GM18498 (cell line): ENCODE measurements at regions not wholly inside any gene's neighbourhood (a gene's known extent, or its start where the extent isn't known, plus 50 kb on each side); places are given as distances from the start of the nearest gene placed in this dataset.
"Not testable (repeated sequence)": the region's sequence is repeated elsewhere in the genome, so short reads cannot be mapped to it uniquely, and the experiment has no call there.

ENCODE experiments used
- ATAC-seq: cut with Tn5 transposase; IDR thresholded peaks from one replicate; pipeline ENCODE4 v1.9.1; 2021; ENCODE audit warnings: mild to moderate bottlenecking, moderate library complexity; ENCODE audit not compliant: unreplicated experiment

DNA sequence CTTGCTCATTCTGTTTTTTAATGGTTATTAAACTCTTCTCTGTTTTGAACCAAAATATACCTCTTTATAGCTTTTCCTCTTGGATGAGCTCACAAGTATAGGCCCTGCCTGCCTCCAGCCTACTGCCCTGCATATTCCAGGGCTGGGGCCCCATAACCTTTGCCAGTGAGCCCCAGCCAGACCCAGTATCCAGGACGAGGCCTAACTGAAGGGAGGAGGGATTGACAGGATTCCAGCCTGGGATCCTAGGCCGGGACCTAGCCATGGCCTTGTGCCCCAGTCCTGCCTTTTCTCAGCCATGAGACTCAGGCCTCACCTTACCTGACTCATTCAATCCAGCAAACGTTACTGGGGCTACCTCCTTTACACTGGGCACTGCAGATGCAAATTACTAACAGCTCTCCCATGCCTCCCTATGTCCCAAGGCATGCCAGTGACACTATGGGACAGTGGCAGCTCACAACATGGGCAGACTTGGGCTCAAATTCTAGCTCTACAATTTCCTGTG, 159.2 kb downstream of the DDX1 start:
- ATAC-seq, result no peak

DNA sequence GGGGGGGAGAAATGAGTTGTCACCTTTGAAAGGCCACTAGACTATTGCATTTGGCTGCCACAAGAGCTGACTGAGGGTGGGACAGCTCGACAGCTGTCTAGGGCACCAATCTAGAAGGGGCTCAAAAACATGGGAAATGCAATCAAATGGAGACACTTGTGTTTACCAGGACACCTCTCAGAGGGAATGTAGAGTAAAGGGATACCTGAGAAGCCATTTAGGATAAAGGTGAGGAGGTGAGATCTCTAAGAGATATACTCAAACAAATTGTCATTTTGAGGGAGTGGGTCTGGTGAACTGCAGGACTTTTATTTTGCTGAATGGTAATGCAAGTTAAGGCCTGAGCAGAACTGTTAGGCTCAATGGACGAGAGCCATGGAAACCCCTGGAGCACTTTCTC, 159.8 kb downstream of the DDX1 start:
- no peak for ATAC-seq

DNA sequence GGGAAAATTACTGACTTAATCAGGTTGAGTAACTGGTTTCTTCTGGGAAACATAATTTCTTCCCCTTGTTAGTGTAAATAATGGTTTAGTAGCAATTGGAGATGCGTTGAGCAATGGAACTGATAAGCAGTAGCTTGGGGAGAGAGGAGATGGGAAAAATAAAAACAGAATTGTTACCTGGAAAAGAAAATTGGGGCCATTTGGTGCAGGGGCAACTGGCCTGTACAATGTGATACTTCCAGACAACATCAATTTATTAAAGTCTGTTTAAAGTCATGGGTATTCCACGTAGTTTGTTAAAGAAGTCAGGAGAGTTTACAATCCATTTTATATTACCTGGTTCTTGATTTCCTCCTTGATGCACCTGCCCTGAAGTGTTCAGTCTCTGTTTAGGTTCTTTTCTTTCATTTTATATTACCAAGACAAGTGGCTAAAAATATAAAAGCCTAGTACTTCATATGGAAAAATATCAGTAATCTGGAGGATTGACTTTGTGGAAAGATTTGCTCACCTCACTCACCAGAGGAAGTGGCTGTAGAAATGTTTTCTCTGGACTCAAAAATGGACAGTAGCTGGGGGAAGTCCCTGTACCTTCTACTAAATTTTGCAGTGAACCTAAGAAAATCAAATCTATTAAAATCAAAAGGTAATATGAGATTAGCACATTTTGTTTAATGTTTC, 161.0 kb downstream of the DDX1 start:
- ATAC-seq, result no peak

DNA sequence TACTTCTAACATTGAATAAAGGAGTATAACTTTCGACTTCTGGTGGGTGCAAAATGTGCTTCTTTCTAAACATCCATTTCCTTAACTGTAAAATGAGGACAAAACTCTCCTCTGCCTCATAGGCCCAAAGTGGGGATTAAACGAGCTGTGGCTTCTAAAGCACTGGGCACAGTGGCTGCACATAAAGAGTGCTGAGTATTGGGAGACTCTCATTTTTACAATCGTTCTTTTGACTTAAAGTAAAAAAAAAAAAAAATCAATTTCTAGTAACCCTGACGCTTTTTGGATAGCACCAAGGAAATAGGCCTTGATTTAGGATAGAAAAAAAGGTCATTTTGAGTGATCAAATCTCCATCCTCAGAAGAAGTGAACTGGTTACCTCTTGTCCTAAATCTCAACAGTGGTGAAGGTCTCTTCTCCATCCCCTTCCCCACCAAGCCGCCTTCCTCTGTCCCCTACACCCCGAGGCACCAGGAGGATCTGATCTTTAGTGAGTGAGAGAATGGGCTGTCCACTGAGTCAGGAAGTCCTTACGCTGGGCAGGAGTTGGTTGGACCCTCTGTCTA, 161.6 kb downstream of the DDX1 start:
- ATAC-seq, result no peak

DNA sequence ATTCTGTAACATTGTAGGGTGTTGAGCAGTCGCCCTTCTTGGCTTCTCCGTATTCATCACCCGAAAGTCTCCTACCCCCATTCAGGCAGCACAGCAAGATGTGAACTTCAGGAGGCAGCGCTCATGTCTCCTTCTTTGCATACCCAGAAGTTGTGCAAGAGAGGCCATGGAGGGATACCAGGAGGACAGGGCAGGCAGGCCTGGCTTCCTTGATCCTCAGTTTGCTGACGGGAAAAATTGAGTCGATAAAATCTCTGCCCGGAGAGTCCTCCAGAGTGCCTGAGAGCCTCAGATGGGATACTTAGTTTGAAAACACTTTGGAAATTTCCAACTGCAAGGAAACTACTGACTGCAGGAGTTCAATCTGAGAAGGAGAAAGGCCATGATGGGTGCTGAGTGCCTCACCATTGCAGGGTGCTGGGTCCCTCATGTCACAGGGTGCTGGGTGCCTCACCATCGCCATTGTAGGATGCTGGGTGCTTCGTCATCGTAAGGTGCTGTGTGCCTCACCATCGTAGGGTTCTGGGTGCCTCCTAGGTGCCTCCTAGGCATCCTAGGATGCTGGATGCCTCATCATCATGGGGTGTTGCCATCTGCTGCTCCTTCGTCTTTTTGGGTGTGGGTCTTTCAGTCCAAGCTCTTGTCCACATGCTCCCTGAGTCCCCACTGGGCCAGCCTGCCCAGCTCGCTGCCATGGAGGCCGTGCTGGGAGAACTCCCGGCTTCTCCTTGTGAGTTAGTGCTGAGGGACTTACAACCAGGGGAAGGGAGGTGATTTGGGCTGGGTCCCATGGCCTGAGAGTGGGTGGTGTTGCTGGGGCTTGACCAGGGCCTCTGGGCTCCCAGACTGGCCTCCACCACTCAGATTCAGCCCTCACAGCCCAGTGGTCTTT, 162.4 kb downstream of the DDX1 start:
- no peak for ATAC-seq

DNA sequence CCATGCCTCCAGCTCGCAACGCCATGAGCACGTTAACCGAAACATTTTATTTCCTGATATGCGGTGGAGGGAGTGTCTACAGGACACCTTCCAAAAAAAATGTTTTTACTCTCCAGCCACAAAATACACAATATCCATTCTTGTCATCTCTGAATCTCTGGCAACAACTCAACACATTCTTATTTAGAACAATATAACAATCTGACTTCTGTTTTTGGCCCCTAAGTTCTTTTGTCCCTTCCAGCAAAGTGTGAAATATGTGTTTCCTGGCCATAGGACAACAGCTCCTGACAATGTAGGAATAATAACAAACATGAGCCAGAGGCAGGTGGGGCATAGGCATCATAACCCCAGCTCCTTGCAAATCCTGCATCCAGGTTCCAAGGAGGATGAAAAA, 163.0 kb downstream of the DDX1 start:
- ATAC-seq, result no peak

DNA sequence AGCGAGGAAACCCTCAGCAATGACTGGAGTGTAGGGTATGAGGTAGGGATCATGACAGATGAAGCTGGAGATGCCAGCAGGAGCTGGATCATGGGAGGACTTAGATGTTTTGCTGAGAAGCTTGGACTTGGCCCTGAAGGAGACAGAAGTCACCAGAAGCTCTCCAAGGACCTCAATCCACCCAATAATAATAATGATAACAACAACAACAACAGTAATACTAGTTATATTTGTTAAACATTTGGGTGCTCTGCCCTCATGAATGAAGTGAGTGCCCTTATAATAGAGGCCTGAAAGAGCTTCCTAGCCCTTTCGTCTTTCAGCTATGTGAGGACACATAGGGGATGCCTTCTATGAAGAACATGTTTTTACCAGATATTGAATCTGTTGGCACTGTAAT, 163.9 kb downstream of the DDX1 start:
- ATAC-seq, result no peak

DNA sequence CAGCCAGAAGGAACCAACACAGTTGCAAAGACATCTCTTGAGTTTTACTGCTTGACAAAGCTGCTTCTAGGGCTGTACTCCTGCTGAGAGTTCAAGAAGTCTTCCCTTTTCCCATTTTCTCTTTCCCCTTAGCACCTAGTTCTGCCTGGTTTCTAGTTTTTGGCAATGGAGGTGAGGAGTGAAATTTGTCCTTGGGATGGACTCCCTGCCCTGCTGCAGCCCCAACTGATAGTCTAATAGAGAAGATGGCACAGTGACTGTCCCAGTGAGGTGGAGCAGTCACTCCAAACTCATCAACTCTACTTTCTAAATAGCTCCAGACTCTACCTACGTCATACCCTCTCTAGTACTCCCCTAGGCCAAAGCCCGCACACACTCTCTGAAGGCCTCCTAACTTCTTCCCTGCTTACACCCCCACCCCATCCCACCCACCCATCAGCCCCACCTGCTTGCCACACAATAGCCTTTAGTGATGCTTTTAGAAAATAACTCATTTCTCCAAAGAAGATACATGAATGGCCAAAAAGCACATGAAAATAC, 164.4 kb downstream of the DDX1 start:
- no peak for ATAC-seq

DNA sequence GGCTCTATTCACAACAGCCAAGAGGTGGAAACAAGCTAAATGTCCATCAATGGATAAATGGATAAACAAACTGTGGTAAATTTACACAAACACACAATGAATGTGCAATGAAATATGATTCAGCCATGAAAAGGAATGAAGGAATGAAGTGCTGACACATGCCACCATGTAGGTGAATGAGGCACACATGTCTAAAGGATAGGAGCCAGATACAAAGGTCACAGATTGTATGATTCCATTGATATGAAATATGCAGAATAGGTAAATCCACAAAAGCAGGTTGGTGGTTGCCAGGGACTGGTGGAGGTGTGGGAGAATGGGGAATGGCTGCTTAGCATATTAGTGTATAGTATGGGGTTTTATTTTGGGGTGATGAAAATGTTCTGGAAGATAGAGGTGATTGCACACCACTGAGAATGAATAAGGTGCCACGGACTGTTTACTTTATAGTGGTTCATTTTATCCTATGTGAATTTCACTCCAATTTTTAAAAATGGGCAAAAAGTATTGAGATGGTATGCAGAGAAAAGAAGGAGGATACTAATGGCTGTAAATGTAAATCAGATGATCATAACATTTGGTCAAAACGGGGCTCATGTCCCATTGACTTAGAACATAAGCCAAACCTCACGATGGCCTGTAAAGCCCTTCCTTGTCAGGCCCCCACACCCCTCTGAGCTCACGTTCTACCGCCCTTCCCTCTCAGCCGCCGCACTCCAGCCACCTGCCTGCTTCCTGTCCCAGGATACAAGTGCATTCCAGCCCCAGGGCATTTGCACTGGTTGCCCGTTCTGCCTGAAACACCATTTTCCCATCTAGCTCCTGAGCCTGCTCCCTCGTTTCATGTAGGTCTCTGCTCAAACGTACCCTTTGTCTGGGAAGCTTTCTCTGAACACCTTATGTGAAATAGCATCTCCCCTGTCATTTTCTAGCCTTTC, 165.5 kb downstream of the DDX1 start:
- ATAC-seq, result no peak

DNA sequence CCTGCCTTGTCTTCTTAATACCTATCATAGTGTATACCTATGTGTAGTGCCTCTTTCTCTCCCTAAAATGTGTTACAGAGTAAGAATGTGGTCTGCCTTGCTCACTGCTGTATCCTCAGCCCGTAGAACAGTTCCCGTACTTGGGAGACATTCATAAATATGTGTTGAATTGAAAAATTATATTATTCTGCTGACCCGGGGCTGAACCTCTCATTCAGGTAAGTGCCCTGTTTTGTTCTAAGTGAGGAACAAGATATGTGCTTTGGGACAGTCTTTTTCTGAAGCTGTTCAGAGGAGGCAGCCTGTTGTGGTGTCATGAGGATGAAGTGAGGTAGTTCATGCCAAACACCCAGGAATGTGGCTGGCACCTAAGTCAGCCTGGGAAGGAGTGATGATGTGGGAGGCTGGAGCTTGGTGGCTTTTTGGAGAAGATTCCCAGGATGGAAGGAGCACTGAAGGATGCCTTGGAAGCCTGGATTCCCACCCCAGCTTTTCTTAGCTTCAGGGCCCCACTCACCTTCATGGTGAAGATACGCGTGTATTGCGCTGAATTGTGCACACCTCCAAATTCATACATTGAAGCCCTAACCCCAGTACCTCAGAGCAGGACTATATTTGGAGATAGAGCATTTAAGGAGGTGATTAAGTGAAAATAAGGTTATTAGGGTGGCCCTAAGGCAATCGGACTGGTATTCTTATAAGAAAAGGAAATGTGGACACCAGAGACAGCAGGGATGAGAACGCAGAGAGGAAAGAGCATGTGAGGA, 166.3 kb downstream of the DDX1 start:
- ATAC-seq, result no peak

DNA sequence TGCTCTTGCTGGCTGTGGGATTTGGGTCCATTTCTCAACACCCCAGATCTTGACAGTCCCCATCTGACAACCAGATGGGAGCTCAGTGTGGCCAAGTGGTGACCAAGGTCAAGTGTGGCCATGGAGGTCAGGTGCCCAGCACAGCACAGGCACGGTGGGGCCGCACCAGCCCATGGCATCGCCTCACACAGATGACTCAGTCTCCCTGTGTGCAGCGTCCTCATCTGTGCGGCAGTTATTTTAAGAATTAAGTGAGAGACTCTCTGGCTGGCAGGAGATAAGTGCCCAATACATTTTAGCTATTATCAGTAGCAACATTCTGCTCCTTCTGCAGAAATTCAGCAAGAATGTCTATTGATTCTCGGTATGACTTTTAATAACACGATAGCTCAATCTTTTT, 167.2 kb downstream of the DDX1 start:
- no peak for ATAC-seq

DNA sequence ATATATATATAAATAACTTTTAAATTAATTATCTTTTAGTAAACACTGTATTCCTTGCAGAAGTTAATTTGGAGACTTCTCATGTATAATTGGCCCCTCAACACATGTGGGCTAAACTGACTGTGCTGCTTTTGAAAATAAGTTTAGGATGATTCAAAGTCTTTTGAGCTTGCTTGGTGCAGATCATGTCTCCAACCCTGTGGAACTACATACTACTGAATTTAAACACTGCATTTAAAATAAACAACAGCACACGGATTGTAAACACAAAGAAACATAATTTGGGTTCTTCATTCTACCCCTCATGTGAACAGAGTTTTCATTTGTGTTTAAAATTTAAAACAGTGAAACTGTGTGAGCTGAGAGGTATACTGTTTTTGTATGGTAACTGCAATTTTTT, 167.7 kb downstream of the DDX1 start:
- ATAC-seq, result no peak

DNA sequence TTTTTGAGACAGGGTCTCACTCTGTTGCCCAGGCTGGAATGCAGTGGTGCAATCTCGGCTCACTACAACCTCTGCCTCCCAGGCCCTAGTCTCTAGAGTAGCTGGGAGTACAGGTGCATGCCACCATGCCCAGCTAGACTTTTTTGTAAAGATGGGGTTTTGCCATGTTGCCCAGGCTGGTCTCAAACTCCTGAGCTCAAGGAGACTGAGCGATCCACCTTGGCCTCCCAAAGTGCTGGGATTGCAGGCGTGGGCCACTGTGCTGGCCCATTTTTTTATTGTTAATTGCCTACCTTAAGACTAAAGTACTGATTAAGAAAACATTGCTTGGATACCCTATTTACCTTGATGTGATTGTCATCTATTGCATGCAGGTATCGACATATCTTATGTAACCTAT, 168.1 kb downstream of the DDX1 start:
- not testable (repeated sequence) for ATAC-seq

DNA sequence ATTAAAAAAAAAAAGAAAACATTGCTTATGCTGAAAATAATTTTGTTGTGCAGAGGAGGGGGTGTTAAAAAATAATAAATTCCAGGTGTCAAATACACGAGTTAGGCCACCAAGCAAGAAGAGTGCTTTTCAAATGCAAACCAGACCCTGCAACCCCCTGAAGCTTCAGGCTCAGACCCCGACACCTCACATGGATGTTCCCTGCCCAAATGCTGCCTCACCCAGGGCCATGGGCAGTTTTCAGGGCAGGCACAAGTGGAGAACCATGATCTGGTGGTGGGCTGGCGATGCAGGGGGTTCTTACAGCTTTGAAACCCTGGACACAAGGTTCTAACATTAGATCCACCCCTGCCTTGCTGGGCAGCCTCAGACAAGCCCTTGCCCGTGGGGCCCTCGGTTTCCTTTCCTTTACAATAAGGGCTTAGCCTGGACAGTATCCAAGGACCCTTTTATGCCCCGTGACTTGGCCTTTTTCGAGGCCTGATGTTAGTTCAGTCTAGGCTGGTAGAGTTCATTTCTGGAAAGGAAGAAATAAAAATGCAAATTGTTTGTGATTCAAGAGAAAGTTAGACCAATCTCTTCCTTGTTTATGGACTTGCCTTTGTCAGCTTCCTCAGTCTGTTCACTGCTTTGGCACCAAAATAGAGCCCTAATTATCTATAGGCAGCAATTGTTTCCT, 168.7 kb downstream of the DDX1 start:
- ATAC-seq, result no peak

DNA sequence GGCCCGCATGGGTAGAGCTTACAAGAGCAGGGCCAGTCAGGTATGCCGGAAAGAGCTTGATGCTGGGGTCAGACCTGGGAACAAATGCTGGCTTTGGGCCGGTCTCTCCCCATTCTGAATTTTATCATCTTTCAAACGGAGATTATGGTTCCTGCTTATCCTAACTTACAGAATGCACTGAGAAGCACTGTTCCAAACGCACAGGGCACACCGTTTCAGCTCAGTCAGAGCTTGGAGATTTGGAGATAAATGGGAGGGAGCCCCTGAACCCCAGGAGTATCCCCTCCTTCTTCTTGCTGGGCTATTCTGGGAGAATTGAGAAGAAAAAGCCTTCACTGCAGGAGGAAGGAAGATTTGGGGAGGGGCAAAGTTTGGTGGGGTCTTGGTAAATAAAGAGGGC, 169.4 kb downstream of the DDX1 start:
- no peak for ATAC-seq

DNA sequence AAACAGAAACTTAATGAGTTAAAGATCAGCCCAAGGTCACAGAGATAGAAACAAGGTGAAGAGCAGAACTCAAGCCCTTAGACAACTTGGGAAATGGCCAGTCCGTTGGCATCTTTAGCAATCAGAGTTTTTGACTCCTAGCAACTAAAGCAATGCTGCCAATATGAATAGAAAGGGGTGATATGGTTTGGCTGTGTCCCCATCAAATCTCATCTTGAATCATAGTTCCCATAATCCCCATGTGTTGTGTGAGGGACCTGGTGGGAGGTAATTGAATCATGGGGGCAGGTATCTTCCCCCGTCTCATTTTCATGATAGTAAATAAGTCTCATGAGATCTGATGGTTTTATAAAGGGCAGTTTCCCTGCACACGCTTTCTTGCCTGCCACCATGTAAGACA, 170.2 kb downstream of the DDX1 start:
- no peak for ATAC-seq

DNA sequence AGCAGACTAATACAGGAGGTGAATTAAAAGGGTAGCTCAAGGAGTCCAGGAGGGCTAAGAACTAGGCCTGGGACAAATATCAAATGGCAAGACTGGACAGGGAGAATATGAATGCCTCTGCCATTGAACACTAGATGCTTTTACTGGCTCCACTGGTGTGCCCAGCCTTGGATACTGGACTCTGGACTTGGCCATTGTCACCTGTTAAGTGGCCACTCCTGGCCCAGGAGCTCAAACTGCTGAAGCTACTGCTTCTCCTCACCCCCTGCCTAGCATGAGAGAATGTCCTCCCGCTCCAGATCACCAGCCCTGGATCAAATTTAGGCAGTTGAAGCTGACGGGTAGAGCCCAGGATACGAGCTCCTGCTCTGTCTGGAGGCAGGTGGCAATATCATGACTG, 170.8 kb downstream of the DDX1 start:
- ATAC-seq, result no peak

DNA sequence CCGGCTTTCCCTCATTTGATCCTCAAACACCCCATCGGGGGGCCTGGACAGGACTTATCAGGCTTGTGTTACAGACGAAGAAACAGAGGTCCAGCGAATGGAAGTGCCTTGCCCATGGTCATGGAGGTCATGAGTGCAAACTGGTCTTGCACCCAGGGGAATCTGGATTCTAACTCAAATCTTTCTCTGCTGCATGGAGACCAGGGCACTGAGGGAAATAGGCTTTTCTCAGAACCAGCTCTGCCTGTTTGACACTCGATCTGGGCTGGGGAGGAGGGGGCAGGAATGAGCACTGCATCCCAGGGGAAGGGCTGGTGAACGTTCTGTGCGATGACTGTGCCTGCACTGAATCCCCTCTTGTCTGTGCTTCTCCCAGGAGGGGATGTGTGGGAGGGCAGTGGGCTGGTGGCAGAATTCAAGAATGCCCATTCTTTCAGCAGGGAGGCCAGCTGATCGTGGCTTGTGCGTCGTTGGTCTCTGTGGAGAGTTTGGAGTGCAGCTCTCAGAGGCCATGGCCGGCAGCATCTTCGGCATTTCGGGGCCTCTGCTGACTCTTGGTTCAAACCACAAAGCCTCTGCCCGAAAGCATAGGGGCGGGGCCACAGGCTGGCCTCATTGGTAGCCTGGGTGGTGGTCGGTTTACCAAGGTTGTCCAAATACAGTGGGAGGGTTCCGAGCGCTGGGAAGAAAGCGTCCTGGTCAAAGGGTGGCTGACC, 171.6 kb downstream of the DDX1 start:
- ATAC-seq, result no peak
